Psoas muscle (tissue), 7 donors: ENCODE measurements at regions not wholly inside any gene's neighbourhood (a gene's known extent, or its start where the extent isn't known, plus 50 kb on each side); places are given as distances from the start of the nearest gene placed in this dataset.

ENCODE experiments used
- ATAC-seq, 4 donors: fragments of 200-7000 bp; cut with Tn5 transposase; one replicate each; pipeline ENCODE4 v1.9.1; 2020; ENCODE audit warnings: moderate library complexity in 3 of 4, mild to moderate bottlenecking in 2 of 4
- DNase-seq, 2 donors: peaks; one replicate each; pipeline ENCODE4 v3.0.0-alpha.2; 2020
- H3K27ac ChIP-seq: fragments of 200-600 bp; one replicate; pipeline ENCODE4 v1.8.0; 2022
- H3K27me3 ChIP-seq, 3 donors: fragments of 200-600 bp in 1 of 3; one replicate each; pipeline versions ENCODE4 v1.6.1 to v1.8.0; 2013 to 2022; ENCODE audit warnings: low read length in 2 of 3, mild to moderate bottlenecking in 2 of 3, moderate library complexity in 1 of 3; ENCODE audit not compliant: insufficient read depth in 3 of 3
- H3K36me3 ChIP-seq, 2 donors: fragments of 200-600 bp in 1 of 2; one replicate each; pipeline versions ENCODE4 v1.6.1 to v1.8.0; 2013 to 2022; ENCODE audit warnings: low read depth in 1 of 2, mild to moderate bottlenecking in 1 of 2, moderate library complexity in 1 of 2; ENCODE audit not compliant: insufficient read depth in 1 of 2
- H3K4me1 ChIP-seq: fragments of 200-600 bp; one replicate; pipeline ENCODE4 v1.8.0; 2022
- H3K4me3 ChIP-seq: fragments of 200-600 bp; one replicate; pipeline ENCODE4 v1.8.0; 2022; ENCODE audit warnings: mild to moderate bottlenecking
- H3K9me3 ChIP-seq: fragments of 200-600 bp; one replicate; pipeline ENCODE4 v1.8.0; 2022
- CTCF ChIP-seq: fragments of 200-600 bp; IDR thresholded peaks from one replicate; pipeline ENCODE4 v1.8.0; 2022; ENCODE audit warnings: antibody characterized with exemption
- WGBS, 3 donors: extraction: QIAGEN DNeasy Blood & Tissue Kit; methylation state at CpG; one replicate each; pipeline versions ENCODE4 v1.1.6 to v1.1.7; 2013; 5-methylcytosine and 5-hydroxymethylcytosine counted together
- intact Hi-C, 2 donors: fragments of 100-400 bp; cut with DNase I; formaldehyde crosslinking; loops; one replicate each; pipeline versions ENCODE4 v1.11.0 to v1.14.2; 2022
- donor health status: healthy with polysubstance abuse.
- donor health status: DM: no; HTN: no; CAD: no; lungs with moderate emphysema.
- donor health status: Bipolar disorder and iron deficiency.
- donor health status: healthy.
- donor health status: DM: yes; HTN: yes; CAD: no.
- donor health status: DM: no; HTN: no; CAD: no.
- donor health status: DM: yes; HTN: yes; CAD: no.

- 88 to 95% (median 90%) methylated on average over 2 of the region's 2 CpGs for WGBS, 3 donors
- ATAC-seq (no peak), DNase-seq (no peak)
- no peaks in the 10 kb centered on the region for H3K4me1 ChIP-seq
- H3K36me3 ChIP-seq = no peaks in the 10 kb centered on the region
- H3K4me3 ChIP-seq = no peak overlapping the region
- no peaks in the 10 kb centered on the region for H3K9me3 ChIP-seq
- intact Hi-C loops = no loop called here
- H3K27ac ChIP-seq = no peak overlapping the region
- TF ChIP-seq CTCF = no peak
- peaks cover 0 to 3% (median 0%) of the 10 kb centered on the region in 3 donors for H3K27me3 ChIP-seq
These were observed 71.1 kb downstream of the AVPR1A start for GRCh38 chr12:63079791-63080502.

GRCh38 chr12:63078906-63079305 lies 72.1 kb downstream of the AVPR1A start:
- Histone ChIP-seq H3K27ac (no peak overlapping the region), H3K27me3 (peaks cover 0 to 3% (median 0%) of the 10 kb centered on the region in 3 donors), H3K9me3 (no peaks in the 10 kb centered on the region), H3K36me3 (no peaks in the 10 kb centered on the region), H3K4me1 (no peaks in the 10 kb centered on the region), H3K4me3 (no peak overlapping the region)
- intact Hi-C loops = no loop called here
- WGBS, 3 donors = 88 to 97% (median 89%) methylated on average over 2 of the region's 2 CpGs
- ATAC-seq (no peak), DNase-seq (no peak)
- no peak for TF ChIP-seq CTCF

- Histone ChIP-seq H3K36me3 (no peaks in the 10 kb centered on the region), H3K27me3 (peaks cover 0 to 3% (median 0%) of the 10 kb centered on the region in 3 donors), H3K4me1 (no peaks in the 10 kb centered on the region), H3K9me3 (no peaks in the 10 kb centered on the region), H3K27ac (no peak overlapping the region), H3K4me3 (no peak overlapping the region)
- 77 to 85% (median 83%) methylated on average over 3 of the region's 3 CpGs for WGBS, 3 donors
- DNase-seq = no peak
- no peak for TF ChIP-seq CTCF
- intact Hi-C loops = no loop called here
- ATAC-seq = no peak
These were observed 75.5 kb downstream of the AVPR1A start for GRCh38 chr12:63075376-63076060.

GRCh38 chr12:63070709-63071108 lies 80.3 kb downstream of the AVPR1A start:
- ATAC-seq = no peak
- no peak overlapping the region for H3K27ac ChIP-seq

More at GRCh38 chr12:63070709-63071108, 80.3 kb downstream of the AVPR1A start:
- H3K27me3 ChIP-seq = no peaks in the 10 kb centered on the region
- H3K9me3 ChIP-seq = no peaks in the 10 kb centered on the region
- H3K4me1 ChIP-seq = no peaks in the 10 kb centered on the region
- intact Hi-C loops = no loop called here
- no peak overlapping the region for H3K4me3 ChIP-seq
- 61 to 68% (median 61%) methylated on average over 3 of the region's 3 CpGs for WGBS, 3 donors
- no peaks in the 10 kb centered on the region for H3K36me3 ChIP-seq
- DNase-seq = no peak
- TF ChIP-seq CTCF = no peak
